Posterior vena cava (tissue), 2 donors: ENCODE measurements at regions not wholly inside any gene's neighbourhood (a gene's known extent, or its start where the extent isn't known, plus 50 kb on each side); places are given as distances from the start of the nearest gene placed in this dataset.

Experiments
- DNase-seq: peaks from one replicate; pipeline ENCODE4 v3.0.0-alpha.2; 2020; ENCODE audit warnings: low spot score
- intact Hi-C, 2 donors: fragments of 100-400 bp; cut with DNase I; formaldehyde crosslinking; loops; one replicate each; pipeline versions ENCODE4 v1.14.1 to v1.14.2; 2022 to 2023
- donor health status: DM: yes; HTN: yes; CAD: no.
- donor health status: DM: yes; HTN: yes; CAD: no.

DNA sequence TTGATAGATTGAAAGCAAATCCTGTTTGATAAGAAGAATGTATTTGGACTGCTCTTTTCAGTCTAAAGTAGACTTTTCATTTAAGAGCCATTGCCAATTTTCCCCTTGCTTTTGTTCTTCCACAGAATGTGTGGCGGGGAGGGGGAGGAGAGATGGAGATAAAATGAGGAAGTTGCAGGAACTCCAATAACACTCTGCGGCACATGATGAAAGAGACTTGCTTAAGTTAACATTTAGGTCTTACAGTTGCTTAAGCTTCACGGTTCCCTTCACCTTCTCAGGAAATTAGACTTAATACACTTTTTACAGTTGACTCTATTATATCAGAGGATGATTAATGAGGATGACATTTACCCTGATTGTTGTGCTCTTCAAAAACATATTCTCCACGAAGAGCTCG lies 537.3 kb downstream of the TMTC2 start:
- no peak for DNase-seq
- intact Hi-C loops: no loop called here

- DNase-seq: no peak
- intact Hi-C loops: no loop called here
These were observed 534.1 kb downstream of the TMTC2 start for GRCh38 chr12:83220774-83221173.

- intact Hi-C loops: no loop called here
- DNase-seq: no peak
These were observed 529.5 kb downstream of the TMTC2 start for GRCh38 chr12:83216230-83216629.

GRCh38 chr12:83214185-83214584 lies 527.5 kb downstream of the TMTC2 start:
- no peak for DNase-seq
- intact Hi-C loops: no loop called here

DNA sequence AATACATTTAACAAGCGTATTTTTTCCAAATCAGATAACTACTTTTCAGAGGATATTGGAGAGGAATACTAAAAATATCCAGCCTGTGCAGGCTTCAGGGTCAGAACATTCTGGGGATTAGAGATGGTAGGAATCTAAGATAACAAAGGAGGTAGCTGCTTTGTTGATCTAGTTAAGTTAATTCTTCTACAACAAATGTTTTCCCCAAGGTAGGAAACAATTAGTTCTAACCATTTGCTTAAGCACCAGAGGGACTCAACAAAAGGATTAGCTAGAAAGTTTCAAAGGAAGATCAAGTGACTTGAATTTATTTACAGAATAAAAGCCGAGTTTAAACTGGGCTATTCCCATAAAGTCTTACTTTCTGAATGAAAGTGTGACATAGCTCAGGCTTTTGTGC lies 524.2 kb downstream of the TMTC2 start:
- intact Hi-C loops: no loop called here
- no peak for DNase-seq

GRCh38 chr12:83199069-83199468 lies 512.4 kb downstream of the TMTC2 start:
- intact Hi-C loops: no loop called here
- DNase-seq: no peak

DNA sequence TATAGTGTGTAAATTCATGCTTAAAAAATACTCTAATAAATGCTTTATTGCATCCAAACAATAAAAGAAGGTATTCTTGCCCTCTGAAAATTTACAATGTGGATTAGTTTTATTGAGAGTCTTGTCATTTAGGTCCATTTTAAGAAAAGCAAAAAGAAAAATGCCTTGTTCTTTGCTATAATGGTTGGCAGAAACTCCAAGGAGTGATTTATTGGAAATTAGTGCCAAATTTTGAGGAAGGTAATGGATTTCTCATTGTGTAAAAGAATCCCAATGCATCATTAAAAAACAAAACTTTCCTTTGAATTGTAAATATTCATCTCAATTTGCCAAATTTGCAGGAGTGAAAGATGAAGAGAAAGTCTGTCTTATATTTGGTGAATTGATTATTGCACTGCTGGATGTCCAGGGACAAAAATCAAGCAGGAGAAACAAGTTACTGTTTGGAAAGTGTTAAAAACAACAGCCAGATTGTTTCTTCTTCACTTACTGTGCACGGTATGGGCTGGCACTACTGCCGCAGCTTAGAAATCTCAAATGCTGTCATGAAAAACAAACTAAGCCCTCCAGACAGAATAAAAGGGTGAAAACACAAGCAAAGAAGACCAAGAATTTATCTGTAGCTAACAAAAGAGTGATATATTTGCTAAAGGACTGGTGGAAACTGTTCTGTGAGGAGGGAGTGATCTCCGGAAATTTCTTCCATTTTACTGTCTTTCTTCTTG lies 511.7 kb downstream of the TMTC2 start:
- intact Hi-C loops: no loop called here
- DNase-seq: no peak

GRCh38 chr12:83197483-83197914 lies 510.8 kb downstream of the TMTC2 start:
- intact Hi-C loops: loop anchor here in 1 of 2 donors (2.0 kb wide), 1 partner anchor 27 kb away; no protein-coding TSS in a partner anchor

GRCh38 chr12:83196694-83197350 lies 510.1 kb downstream of the TMTC2 start:
- DNase-seq: no peak
- intact Hi-C loops: loop anchor here in 1 of 2 donors (2.0 kb wide), 1 partner anchor 26 kb away; no protein-coding TSS in a partner anchor

More at GRCh38 chr12:83197483-83197914, 510.8 kb downstream of the TMTC2 start:
- DNase-seq: no peak

- intact Hi-C loops: no loop called here
- no peak for DNase-seq
These were observed 504.1 kb downstream of the TMTC2 start for GRCh38 chr12:83190631-83191390.

- no peak for DNase-seq
- intact Hi-C loops: no loop called here
These were observed 499.7 kb downstream of the TMTC2 start for GRCh38 chr12:83186419-83186818.

- no peak for DNase-seq
- intact Hi-C loops: no loop called here
These were observed 498.5 kb downstream of the TMTC2 start for GRCh38 chr12:83185241-83185640.
